ENCODE measurements at regions not wholly inside any gene's neighbourhood (a gene's known extent, or its start where the extent isn't known, plus 50 kb on each side); places are given as distances from the start of the nearest gene placed in this dataset.

DNA sequence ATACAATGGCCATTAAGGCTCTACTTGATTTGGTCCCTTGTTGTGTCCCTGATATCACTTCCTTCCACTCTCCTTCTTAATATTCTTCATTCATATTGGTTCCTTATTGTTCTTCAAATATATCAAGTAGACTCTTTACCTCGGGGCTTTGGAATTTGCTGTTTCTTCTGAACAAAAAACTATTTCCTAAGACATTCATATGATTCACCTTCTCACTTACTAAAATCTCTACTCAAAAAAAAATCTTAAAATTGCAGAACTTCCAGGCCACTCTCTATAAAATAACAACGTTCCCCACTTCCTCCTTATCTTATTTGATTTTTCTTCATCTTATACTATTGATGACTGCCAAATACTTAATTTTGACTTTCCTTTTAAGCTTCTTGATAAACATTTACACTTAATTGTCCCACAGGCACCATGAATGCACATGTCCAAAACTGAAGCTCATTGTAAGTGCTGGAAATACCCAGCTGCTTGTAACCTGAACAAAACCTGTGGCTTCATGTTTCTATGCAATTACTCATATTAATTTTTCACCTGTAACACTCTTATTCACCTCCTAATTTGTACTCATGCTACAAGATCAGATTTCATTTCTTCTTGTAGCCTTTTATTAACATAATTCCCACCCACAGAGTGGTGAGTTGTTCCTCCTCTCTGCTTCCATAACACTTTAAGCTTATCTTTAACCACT lies 58.4 kb upstream of the NUDT12 start:
- DNase-seq: no peak

DNA sequence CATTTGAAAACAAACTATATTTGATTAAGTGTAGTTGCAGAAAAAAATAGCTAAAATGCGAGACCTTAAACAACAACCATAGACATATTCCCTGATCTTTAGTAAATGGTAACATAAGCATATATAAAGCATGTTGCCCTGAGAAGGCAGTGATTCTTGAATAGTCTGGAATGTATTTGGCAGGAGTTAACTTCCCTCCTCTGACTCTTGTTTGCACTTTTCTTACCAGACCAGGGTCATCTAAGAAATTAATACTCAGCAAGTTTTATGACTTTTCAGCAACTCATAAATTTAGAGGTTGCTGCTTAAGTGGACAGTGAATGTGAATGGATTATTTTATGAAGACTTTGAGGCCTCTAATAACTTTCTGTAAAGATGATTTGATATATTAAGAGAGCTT lies 55.3 kb upstream of the NUDT12 start:
- peak; percentile 26 for DNase-seq

DNA sequence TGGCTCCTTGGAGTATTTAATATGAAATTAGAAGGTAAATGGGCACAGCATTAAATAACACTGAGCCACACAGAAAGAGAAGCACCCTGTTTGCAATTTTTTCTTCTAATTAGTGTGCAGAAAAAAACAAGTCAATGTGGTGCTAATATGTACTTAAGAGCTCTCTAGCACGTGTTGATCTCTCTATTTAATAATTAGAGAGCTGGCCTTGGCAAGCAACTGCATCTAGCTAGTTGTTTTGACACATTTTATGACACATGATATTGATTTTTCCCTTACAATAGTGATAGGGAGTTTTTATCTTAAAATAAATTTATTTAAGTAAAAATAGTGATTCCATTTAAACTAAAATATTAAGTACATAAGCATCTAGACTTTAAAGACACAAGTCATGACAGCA lies 54.5 kb upstream of the NUDT12 start:
- DNase-seq: no peak

DNA sequence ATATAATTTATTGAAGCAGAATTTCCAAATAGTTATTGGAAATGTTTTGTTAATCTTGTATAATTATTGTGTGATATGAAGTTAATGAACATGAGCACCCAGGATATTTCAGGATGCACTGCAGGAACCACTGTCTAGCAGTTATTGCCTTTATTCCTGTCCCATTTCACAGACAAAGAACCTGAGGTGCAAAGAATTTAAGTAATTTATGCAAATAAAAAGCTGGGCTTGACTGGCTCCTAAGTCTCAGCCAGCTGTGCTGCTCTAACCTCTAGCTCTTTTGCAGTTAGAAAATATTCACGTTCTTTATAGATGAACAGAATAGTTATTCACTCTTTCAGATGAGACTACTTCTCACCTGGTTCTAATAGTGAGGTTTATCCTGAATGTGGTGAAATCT lies 50.0 kb upstream of the NUDT12 start:
- no peak for DNase-seq
